Loucy (cell line): ENCODE measurements at regions not wholly inside any gene's neighbourhood (a gene's known extent, or its start where the extent isn't known, plus 50 kb on each side); places are given as distances from the start of the nearest gene placed in this dataset.

ENCODE experiments used
- EZH2phosphoT487 ChIP-seq: fragments of 200-600 bp; IDR thresholded peaks from 2 replicates; pipeline ENCODE4 v1.6.1; 2018; ENCODE audit warnings: antibody characterized with exemption, mild to moderate bottlenecking, moderate library complexity, borderline replicate concordance
- TF ChIP-seq, protein P1 (sequence below): fragments of 200-600 bp; sonication (generic); conservative IDR thresholded peaks from 2 replicates; pipeline ENCODE4 v1.5.1; 2014; ENCODE audit warnings: mild to moderate bottlenecking, antibody characterized with exemption, low read length

DNA sequence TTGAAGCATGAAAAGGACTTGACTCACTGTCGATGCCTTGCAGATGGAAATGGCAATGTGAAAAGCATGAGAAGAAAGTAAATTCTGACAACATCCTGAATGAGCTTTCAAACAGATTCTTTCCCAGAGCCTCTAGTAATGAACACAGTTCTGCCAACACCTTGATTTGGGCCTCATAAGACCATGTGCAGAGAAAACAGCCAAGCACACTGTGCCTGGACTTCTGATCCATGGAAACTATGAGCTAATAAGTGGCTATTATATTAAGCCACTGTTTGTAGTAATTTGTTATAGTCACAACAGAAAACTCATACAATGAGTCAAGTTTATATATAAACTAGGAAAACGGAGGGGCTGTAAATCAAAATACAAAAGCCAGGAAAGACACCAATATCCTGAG, 477.3 kb downstream of the MBD2 start:
- TF ChIP-seq, protein P1, sequence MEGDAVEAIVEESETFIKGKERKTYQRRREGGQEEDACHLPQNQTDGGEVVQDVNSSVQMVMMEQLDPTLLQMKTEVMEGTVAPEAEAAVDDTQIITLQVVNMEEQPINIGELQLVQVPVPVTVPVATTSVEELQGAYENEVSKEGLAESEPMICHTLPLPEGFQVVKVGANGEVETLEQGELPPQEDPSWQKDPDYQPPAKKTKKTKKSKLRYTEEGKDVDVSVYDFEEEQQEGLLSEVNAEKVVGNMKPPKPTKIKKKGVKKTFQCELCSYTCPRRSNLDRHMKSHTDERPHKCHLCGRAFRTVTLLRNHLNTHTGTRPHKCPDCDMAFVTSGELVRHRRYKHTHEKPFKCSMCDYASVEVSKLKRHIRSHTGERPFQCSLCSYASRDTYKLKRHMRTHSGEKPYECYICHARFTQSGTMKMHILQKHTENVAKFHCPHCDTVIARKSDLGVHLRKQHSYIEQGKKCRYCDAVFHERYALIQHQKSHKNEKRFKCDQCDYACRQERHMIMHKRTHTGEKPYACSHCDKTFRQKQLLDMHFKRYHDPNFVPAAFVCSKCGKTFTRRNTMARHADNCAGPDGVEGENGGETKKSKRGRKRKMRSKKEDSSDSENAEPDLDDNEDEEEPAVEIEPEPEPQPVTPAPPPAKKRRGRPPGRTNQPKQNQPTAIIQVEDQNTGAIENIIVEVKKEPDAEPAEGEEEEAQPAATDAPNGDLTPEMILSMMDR, result no peak
- TF ChIP-seq EZH2phosphoT487, result no peak
